ENCODE measurements at regions not wholly inside any gene's neighbourhood (a gene's known extent, or its start where the extent isn't known, plus 50 kb on each side); places are given as distances from the start of the nearest gene placed in this dataset.

DNA sequence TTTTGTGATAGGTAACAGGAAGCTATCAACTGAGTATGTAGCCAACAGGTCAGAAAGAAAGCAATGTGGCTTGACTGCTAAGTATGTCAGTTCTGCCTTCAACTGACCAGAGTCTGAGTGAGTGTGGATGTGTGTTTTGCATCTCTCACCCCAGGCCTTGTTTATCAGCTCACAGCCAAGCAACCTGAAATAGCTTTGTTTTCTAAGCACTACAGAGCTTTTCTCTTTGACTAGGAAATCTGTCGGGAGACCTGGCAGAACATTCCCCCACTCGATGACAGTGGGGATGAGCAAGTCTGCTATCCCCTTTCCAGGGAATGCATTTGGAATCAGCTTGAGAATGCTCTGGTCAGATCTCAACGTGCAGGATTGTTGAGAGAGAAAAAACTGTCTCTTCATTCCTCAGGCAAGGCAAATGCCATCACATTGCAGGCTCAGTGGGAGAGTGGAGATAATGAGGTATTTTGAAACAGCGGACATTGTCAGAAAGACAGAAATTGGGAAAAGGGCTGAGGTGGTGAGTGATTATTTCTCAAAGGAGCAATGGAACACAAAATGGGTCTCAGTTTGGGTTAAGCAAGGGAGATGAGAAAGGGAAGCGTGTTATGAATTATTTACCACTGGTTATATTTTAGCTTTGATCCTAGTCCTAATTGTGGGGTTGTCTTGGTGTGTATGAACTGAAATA is 233.8 kb upstream of the PIK3C3 start:
- peak overlapping the region; percentile 43 for H4K8ac ChIP-seq (ENCODE audit: low read length)
- no peak overlapping the region for H3K27ac ChIP-seq (ENCODE audit: low read length, poor library complexity, severe bottlenecking)
- no peaks in the 10 kb centered on the region for H3K79me1 ChIP-seq (replicated peaks; ENCODE audit: low read length, poor library complexity, severe bottlenecking)
- DNase-seq: peak; percentile 13
- no peak overlapping the region for H3K18ac ChIP-seq (ENCODE audit: low read depth in 1 of 2, low read length in 2 of 2)
- H3K4me3 ChIP-seq (ENCODE audit: insufficient read depth in 1 of 2, low read depth in 1 of 2, low read length in 2 of 2): no peak overlapping the region
- H3K36me3 ChIP-seq (ENCODE audit: control insufficient read depth in 1 of 2, insufficient read depth in 2 of 2, low read depth in 1 of 2, low read length in 2 of 2): no peaks in the 10 kb centered on the region
- no peak overlapping the region for H4K91ac ChIP-seq (ENCODE audit: low read length)
- H2AFZ ChIP-seq (ENCODE audit: low read depth, low read length): no peak overlapping the region
- H3K9me3 ChIP-seq (ENCODE audit: control insufficient read depth, low read length): no peaks in the 10 kb centered on the region
- H3K23ac ChIP-seq (ENCODE audit: low read length in 2 of 2): no peak overlapping the region
- no peak overlapping the region for H3K14ac ChIP-seq (ENCODE audit: low read length in 2 of 2)
- H2BK120ac ChIP-seq (ENCODE audit: low read depth, low read length): no peak overlapping the region
- WGBS: 44% methylated on average over 5 of the region's 5 CpGs
- no peaks in the 10 kb centered on the region for H3K27me3 ChIP-seq (ENCODE audit: control insufficient read depth in 1 of 2, insufficient read depth in 1 of 2, low read length in 2 of 2)
- no peaks in the 10 kb centered on the region for H3K4me1 ChIP-seq (ENCODE audit: control insufficient read depth, insufficient read depth, low read depth, low read length)
- H2BK12ac ChIP-seq (ENCODE audit: low read length in 2 of 2): peak overlapping the region in 1 of 2 experiments; percentile 21
- no peak overlapping the region for H3K9ac ChIP-seq (ENCODE audit: low read length)
- no peak overlapping the region for H2BK15ac ChIP-seq (ENCODE audit: low read depth, poor library complexity, severe bottlenecking)
- H2BK5ac ChIP-seq (ENCODE audit: low read depth, low read length, poor library complexity, severe bottlenecking): no peak overlapping the region
- no peak overlapping the region for H2AK5ac ChIP-seq (ENCODE audit: low read length, severe bottlenecking)
- no peak overlapping the region for H3K4me2 ChIP-seq (ENCODE audit: low read length, poor library complexity, severe bottlenecking)
- no peak overlapping the region for H3K4ac ChIP-seq (ENCODE audit: low read depth in 1 of 2, low read length in 2 of 2)

DNA sequence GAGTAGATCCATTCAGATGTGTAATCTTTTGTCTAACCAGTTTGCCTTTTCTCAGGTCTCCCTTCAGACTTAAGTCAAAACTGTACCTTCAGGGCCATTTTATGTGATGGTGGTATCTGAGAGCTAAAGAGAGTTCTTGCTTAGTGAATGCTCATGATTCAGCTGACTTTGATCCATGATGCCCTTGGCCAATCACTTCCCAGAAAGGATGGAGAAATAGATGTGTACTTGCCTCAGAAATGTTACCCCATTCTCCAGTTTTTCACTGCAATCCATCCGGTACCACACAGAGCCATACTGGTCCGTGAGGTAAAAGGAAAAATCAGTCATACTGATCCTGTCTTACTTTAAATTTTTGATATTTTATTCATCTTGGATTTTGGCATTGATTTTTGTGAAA is 234.8 kb upstream of the PIK3C3 start:
- no CpG with 5 or more reads among the region's 2 CpGs for WGBS
- no peak for DNase-seq
- Histone ChIP-seq H3K36me3 (ENCODE audit: control insufficient read depth in 1 of 2, insufficient read depth in 2 of 2, low read depth in 1 of 2, low read length in 2 of 2) (no peaks in the 10 kb centered on the region), H4K8ac (ENCODE audit: low read length) (no peak overlapping the region), H3K14ac (ENCODE audit: low read length in 2 of 2) (no peak overlapping the region), H3K4me1 (ENCODE audit: control insufficient read depth, insufficient read depth, low read depth, low read length) (no peaks in the 10 kb centered on the region), H2BK15ac (ENCODE audit: low read depth, poor library complexity, severe bottlenecking) (no peak overlapping the region), H3K4me3 (ENCODE audit: insufficient read depth in 1 of 2, low read depth in 1 of 2, low read length in 2 of 2) (no peak overlapping the region), H3K79me1 (replicated peaks; ENCODE audit: low read length, poor library complexity, severe bottlenecking) (no peaks in the 10 kb centered on the region), H3K9me3 (ENCODE audit: control insufficient read depth, low read length) (no peaks in the 10 kb centered on the region), H3K9ac (ENCODE audit: low read length) (no peak overlapping the region), H3K27me3 (ENCODE audit: control insufficient read depth in 1 of 2, insufficient read depth in 1 of 2, low read length in 2 of 2) (peaks cover 0 to 7% of the 10 kb centered on the region in 2 experiments), H2BK120ac (ENCODE audit: low read depth, low read length) (peak overlapping the region; percentile 62), H3K4ac (ENCODE audit: low read depth in 1 of 2, low read length in 2 of 2) (no peak overlapping the region), H2AK5ac (ENCODE audit: low read length, severe bottlenecking) (no peak overlapping the region), H3K23ac (ENCODE audit: low read length in 2 of 2) (no peak overlapping the region), H2BK5ac (ENCODE audit: low read depth, low read length, poor library complexity, severe bottlenecking) (no peak overlapping the region), H2AFZ (ENCODE audit: low read depth, low read length) (no peak overlapping the region), H3K4me2 (ENCODE audit: low read length, poor library complexity, severe bottlenecking) (no peak overlapping the region), H3K27ac (ENCODE audit: low read length, poor library complexity, severe bottlenecking) (no peak overlapping the region), H2BK12ac (ENCODE audit: low read length in 2 of 2) (no peak overlapping the region), H4K91ac (ENCODE audit: low read length) (peak overlapping the region; percentile 27), H3K18ac (ENCODE audit: low read depth in 1 of 2, low read length in 2 of 2) (no peak overlapping the region)

DNA sequence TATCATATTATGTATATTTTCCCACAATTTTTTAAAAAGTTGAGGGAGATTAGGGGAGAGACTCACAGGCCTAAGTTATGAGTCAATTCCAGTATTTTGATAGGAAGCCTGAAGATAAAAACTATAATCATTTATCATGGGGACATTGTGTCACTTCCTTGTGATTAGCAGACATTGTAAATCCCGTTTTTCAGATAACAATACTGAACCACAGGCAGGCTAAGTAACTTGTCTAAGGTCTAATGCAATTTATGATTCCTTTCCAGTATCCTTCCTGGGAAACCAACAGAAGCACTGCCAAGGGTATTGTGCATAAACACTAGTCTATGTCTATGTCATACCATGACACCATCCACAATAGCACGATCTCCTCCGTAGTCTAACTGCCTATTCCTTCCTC is 235.2 kb upstream of the PIK3C3 start:
- Histone ChIP-seq H2AFZ (ENCODE audit: low read depth, low read length) (no peak overlapping the region), H3K27me3 (ENCODE audit: control insufficient read depth in 1 of 2, insufficient read depth in 1 of 2, low read length in 2 of 2) (peaks cover 0 to 7% of the 10 kb centered on the region in 2 experiments), H3K27ac (ENCODE audit: low read length, poor library complexity, severe bottlenecking) (no peak overlapping the region), H2BK120ac (ENCODE audit: low read depth, low read length) (no peak overlapping the region), H3K4ac (ENCODE audit: low read depth in 1 of 2, low read length in 2 of 2) (no peak overlapping the region), H3K4me2 (ENCODE audit: low read length, poor library complexity, severe bottlenecking) (no peak overlapping the region), H3K14ac (ENCODE audit: low read length in 2 of 2) (no peak overlapping the region), H4K91ac (ENCODE audit: low read length) (no peak overlapping the region), H3K4me1 (ENCODE audit: control insufficient read depth, insufficient read depth, low read depth, low read length) (no peaks in the 10 kb centered on the region), H2BK15ac (ENCODE audit: low read depth, poor library complexity, severe bottlenecking) (no peak overlapping the region), H3K9me3 (ENCODE audit: control insufficient read depth, low read length) (no peaks in the 10 kb centered on the region), H3K36me3 (ENCODE audit: control insufficient read depth in 1 of 2, insufficient read depth in 2 of 2, low read depth in 1 of 2, low read length in 2 of 2) (no peaks in the 10 kb centered on the region), H4K8ac (ENCODE audit: low read length) (no peak overlapping the region), H3K18ac (ENCODE audit: low read depth in 1 of 2, low read length in 2 of 2) (no peak overlapping the region), H3K4me3 (ENCODE audit: insufficient read depth in 1 of 2, low read depth in 1 of 2, low read length in 2 of 2) (no peak overlapping the region), H3K79me1 (replicated peaks; ENCODE audit: low read length, poor library complexity, severe bottlenecking) (no peaks in the 10 kb centered on the region), H2BK5ac (ENCODE audit: low read depth, low read length, poor library complexity, severe bottlenecking) (no peak overlapping the region), H2BK12ac (ENCODE audit: low read length in 2 of 2) (no peak overlapping the region), H3K9ac (ENCODE audit: low read length) (no peak overlapping the region), H3K23ac (ENCODE audit: low read length in 2 of 2) (no peak overlapping the region), H2AK5ac (ENCODE audit: low read length, severe bottlenecking) (no peak overlapping the region)
- WGBS: 61% methylated on average over 3 of the region's 3 CpGs
- peak; percentile 59 for DNase-seq

DNA sequence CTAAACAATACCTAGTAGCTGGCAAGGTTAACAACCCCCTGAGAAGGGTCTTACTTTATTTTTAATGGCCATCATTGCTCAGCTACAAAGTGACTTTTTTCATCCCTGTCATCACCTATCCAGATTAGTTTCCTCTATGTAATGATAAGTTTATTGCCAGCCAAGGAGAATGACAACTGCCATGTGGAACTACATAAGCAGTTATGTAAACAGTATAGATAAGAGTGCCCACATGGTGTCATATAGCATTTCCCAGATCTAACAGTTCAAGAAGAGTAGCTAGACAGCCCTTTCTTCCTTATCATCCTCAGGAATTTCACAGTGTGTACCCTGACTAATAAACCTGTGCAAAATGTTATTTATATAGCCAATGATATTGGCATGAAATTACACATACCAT is 240.2 kb upstream of the PIK3C3 start:
- no peak overlapping the region for H2BK5ac ChIP-seq (ENCODE audit: low read depth, low read length, poor library complexity, severe bottlenecking)
- no peak overlapping the region for H3K18ac ChIP-seq (ENCODE audit: low read depth in 1 of 2, low read length in 2 of 2)
- H2AK5ac ChIP-seq (ENCODE audit: low read length, severe bottlenecking): no peak overlapping the region
- H3K14ac ChIP-seq (ENCODE audit: low read length in 2 of 2): no peak overlapping the region
- peaks cover 0 to 7% of the 10 kb centered on the region in 2 experiments for H3K27me3 ChIP-seq (ENCODE audit: control insufficient read depth in 1 of 2, insufficient read depth in 1 of 2, low read length in 2 of 2)
- no peak overlapping the region for H3K27ac ChIP-seq (ENCODE audit: low read length, poor library complexity, severe bottlenecking)
- H3K23ac ChIP-seq (ENCODE audit: low read length in 2 of 2): no peak overlapping the region
- H2BK15ac ChIP-seq (ENCODE audit: low read depth, poor library complexity, severe bottlenecking): no peak overlapping the region
- no peak overlapping the region for H3K4me2 ChIP-seq (ENCODE audit: low read length, poor library complexity, severe bottlenecking)
- no peaks in the 10 kb centered on the region for H3K36me3 ChIP-seq (ENCODE audit: control insufficient read depth in 1 of 2, insufficient read depth in 2 of 2, low read depth in 1 of 2, low read length in 2 of 2)
- no peak overlapping the region for H3K4ac ChIP-seq (ENCODE audit: low read depth in 1 of 2, low read length in 2 of 2)
- no peak overlapping the region for H3K4me3 ChIP-seq (ENCODE audit: insufficient read depth in 1 of 2, low read depth in 1 of 2, low read length in 2 of 2)
- no peaks in the 10 kb centered on the region for H3K4me1 ChIP-seq (ENCODE audit: control insufficient read depth, insufficient read depth, low read depth, low read length)
- no peak overlapping the region for H4K8ac ChIP-seq (ENCODE audit: low read length)
- H2BK120ac ChIP-seq (ENCODE audit: low read depth, low read length): no peak overlapping the region
- H3K9me3 ChIP-seq (ENCODE audit: control insufficient read depth, low read length): no peaks in the 10 kb centered on the region
- no peak overlapping the region for H4K91ac ChIP-seq (ENCODE audit: low read length)
- H2BK12ac ChIP-seq (ENCODE audit: low read length in 2 of 2): no peak overlapping the region
- H3K79me1 ChIP-seq (replicated peaks; ENCODE audit: low read length, poor library complexity, severe bottlenecking): no peaks in the 10 kb centered on the region
- peak; percentile 18 for DNase-seq
- no peak overlapping the region for H3K9ac ChIP-seq (ENCODE audit: low read length)
- no peak overlapping the region for H2AFZ ChIP-seq (ENCODE audit: low read depth, low read length)
